Epidermal melanocyte (primary cell): ENCODE measurements at regions not wholly inside any gene's neighbourhood (a gene's known extent, or its start where the extent isn't known, plus 50 kb on each side); places are given as distances from the start of the nearest gene placed in this dataset.

Experiments used
- DNase-seq: peaks from one replicate; pipeline ENCODE4 v3.0.0; 2011; ENCODE audit warnings: low spot score; ENCODE audit not compliant: insufficient read length

GRCh38 chr5:168227001-168227400, 64.4 kb upstream of the WWC1 start:
- DNase-seq: no peak

- DNase-seq: no peak
These were observed 63.4 kb upstream of the WWC1 start for GRCh38 chr5:168227973-168228615.

- DNase-seq: no peak
These were observed 62.8 kb upstream of the WWC1 start for GRCh38 chr5:168228668-168229067.

GRCh38 chr5:168234133-168234532, 57.3 kb upstream of the WWC1 start:
- no peak for DNase-seq

- peak; percentile 34 for DNase-seq
These were observed 53.0 kb upstream of the WWC1 start for GRCh38 chr5:168238463-168238862.

- no peak for DNase-seq
These were observed 52.1 kb upstream of the WWC1 start for GRCh38 chr5:168239325-168239724.
